ENCODE measurements at regions not wholly inside any gene's neighbourhood (a gene's known extent, or its start where the extent isn't known, plus 50 kb on each side); places are given as distances from the start of the nearest gene placed in this dataset.
A peak's percentile ranks its signal among the peaks of the same experiment; 100 is the strongest.

DNA sequence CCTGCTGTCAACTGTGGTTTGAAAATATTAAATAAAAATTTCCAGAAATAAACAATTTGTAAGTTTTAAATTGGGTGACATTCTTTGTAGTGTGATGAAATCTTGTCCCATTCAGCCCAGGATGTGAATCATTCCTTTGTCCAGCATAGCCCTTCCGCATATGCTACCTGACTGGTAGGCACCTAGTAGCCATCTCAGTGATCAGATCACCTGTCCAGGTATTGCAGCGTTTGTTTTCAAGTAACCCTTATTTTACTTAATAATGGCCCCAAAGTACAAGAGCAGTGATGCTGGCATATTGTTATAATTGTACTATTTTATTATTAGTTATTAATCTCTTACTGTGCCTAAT is 351.6 kb upstream of the B3GALT2 start:
- no peaks in the 10 kb centered on the region for H3K9me2 ChIP-seq (ENCODE audit: insufficient read depth, low read length)
- H3K36me3 ChIP-seq (ENCODE audit: insufficient read depth, low read length): no peaks in the 10 kb centered on the region
- intact Hi-C loops (cut with micrococcal nuclease; ENCODE audit: unreplicated experiment): loop anchor here (5.0 kb wide), 2 partner anchors 131 to 749 kb away; no protein-coding TSS in a partner anchor
- peak overlapping the region; percentile 92 for H2AFZ ChIP-seq (ENCODE audit: low read length)
- H3K4me3 ChIP-seq (ENCODE audit: low read depth, low read length, poor library complexity, severe bottlenecking): peak overlapping the region; percentile 53
- BruUV-seq (replicated peaks): no TSS peak
- H3K79me2 ChIP-seq (ENCODE audit: insufficient read depth, low read depth, low read length): no peaks in the 10 kb centered on the region
- peak overlapping the region; percentile 82 for H3K4me2 ChIP-seq (ENCODE audit: low read length)
- no peaks in the 10 kb centered on the region for H3K9me3 ChIP-seq (ENCODE audit: low read length)
- no peak for DNase-seq (ENCODE audit: low spot score)
- peaks cover 50% of the 10 kb centered on the region for H3K4me1 ChIP-seq (ENCODE audit: insufficient read depth, low read length, poor library complexity, severe bottlenecking)
- peak overlapping the region; percentile 78 for H3K27ac ChIP-seq (ENCODE audit: low read depth, low read length, poor library complexity, severe bottlenecking)
- H4K20me1 ChIP-seq (ENCODE audit: insufficient read depth, low read length): no peaks in the 10 kb centered on the region
- ChIA-PET CTCF (ENCODE audit: unreplicated experiment) (no interaction called here), POLR2A (no interaction called here)
- TF ChIP-seq, protein P1, sequence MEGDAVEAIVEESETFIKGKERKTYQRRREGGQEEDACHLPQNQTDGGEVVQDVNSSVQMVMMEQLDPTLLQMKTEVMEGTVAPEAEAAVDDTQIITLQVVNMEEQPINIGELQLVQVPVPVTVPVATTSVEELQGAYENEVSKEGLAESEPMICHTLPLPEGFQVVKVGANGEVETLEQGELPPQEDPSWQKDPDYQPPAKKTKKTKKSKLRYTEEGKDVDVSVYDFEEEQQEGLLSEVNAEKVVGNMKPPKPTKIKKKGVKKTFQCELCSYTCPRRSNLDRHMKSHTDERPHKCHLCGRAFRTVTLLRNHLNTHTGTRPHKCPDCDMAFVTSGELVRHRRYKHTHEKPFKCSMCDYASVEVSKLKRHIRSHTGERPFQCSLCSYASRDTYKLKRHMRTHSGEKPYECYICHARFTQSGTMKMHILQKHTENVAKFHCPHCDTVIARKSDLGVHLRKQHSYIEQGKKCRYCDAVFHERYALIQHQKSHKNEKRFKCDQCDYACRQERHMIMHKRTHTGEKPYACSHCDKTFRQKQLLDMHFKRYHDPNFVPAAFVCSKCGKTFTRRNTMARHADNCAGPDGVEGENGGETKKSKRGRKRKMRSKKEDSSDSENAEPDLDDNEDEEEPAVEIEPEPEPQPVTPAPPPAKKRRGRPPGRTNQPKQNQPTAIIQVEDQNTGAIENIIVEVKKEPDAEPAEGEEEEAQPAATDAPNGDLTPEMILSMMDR (conservative IDR thresholded peaks at IDR 0.05; ENCODE audit: low read length): no peak
- TF ChIP-seq EZH2phosphoT487 (IDR thresholded peaks at IDR 0.05; ENCODE audit: borderline replicate concordance, low read depth, low read length): no peak

- POLR2A ChIA-PET: interaction anchor here (0.6 to 1.5 kb wide), 2 partner anchors 12 to 357 kb away, joined by 3 to 4 read pairs; no protein-coding TSS in a partner anchor
- no peak for TF ChIP-seq EZH2phosphoT487 (IDR thresholded peaks at IDR 0.05; ENCODE audit: borderline replicate concordance, low read depth, low read length)
- peak overlapping the region; percentile 78 for H3K27ac ChIP-seq (ENCODE audit: low read depth, low read length, poor library complexity, severe bottlenecking)
Measured at GRCh38 chr1:193537266-193538002, 351.0 kb upstream of the B3GALT2 start.

DNA sequence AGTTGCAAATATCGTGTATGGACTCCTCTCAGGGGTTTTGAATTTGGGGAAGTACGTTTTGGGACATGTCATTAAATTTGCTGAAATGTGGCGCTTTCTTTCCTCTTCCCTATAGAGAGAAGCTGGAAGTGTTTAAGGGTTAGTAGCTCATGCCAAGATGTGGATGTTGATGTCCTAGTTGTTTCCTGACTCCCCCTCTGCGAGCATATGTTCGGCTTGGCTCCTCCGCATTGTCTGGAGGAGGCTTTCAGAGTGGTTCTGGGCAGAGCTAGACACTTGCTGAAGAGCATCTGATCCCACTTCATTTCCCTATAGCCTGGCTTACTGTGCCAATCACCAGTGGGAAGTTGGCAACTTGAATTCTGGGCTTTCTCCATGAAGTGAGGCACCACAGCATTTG is 347.4 kb upstream of the B3GALT2 start:
- ChIA-PET CTCF (ENCODE audit: unreplicated experiment) (no interaction called here), POLR2A (interaction anchor here (0.6 to 1.7 kb wide), 4 partner anchors 8 to 417 kb away, joined by 3 to 6 read pairs (median 3); no protein-coding TSS in a partner anchor)
- H3K9me2 ChIP-seq (ENCODE audit: insufficient read depth, low read length): no peaks in the 10 kb centered on the region
- no peak overlapping the region for H3K27ac ChIP-seq (ENCODE audit: low read depth, low read length, poor library complexity, severe bottlenecking)
- no peak overlapping the region; the same call in 1 of the 2 replicates for H2AFZ ChIP-seq (ENCODE audit: low read length)
- no peaks in the 10 kb centered on the region for H3K36me3 ChIP-seq (ENCODE audit: insufficient read depth, low read length)
- no peaks in the 10 kb centered on the region for H4K20me1 ChIP-seq (ENCODE audit: insufficient read depth, low read length)
- H3K9me3 ChIP-seq (ENCODE audit: low read length): no peaks in the 10 kb centered on the region
- H3K4me1 ChIP-seq (ENCODE audit: insufficient read depth, low read length, poor library complexity, severe bottlenecking): peaks cover 25% of the 10 kb centered on the region
- TF ChIP-seq EZH2phosphoT487 (IDR thresholded peaks at IDR 0.05; ENCODE audit: borderline replicate concordance, low read depth, low read length): no peak
- TF ChIP-seq, protein P1 (conservative IDR thresholded peaks at IDR 0.05; ENCODE audit: low read length): no peak
- DNase-seq (ENCODE audit: low spot score): no peak
- H3K4me2 ChIP-seq (ENCODE audit: low read length): no peak overlapping the region
- BruUV-seq (replicated peaks): no TSS peak
- intact Hi-C loops (cut with micrococcal nuclease; ENCODE audit: unreplicated experiment): no loop called here
- no peak overlapping the region for H3K4me3 ChIP-seq (ENCODE audit: low read depth, low read length, poor library complexity, severe bottlenecking)
- H3K79me2 ChIP-seq (ENCODE audit: insufficient read depth, low read depth, low read length): no peaks in the 10 kb centered on the region

More at GRCh38 chr1:193537266-193538002, 351.0 kb upstream of the B3GALT2 start:
- CTCF ChIA-PET (ENCODE audit: unreplicated experiment): no interaction called here
- BruUV-seq (replicated peaks): no TSS peak
- no peaks in the 10 kb centered on the region for H3K79me2 ChIP-seq (ENCODE audit: insufficient read depth, low read depth, low read length)
- no peaks in the 10 kb centered on the region for H3K9me3 ChIP-seq (ENCODE audit: low read length)
- peak overlapping the region; percentile 92 for H2AFZ ChIP-seq (ENCODE audit: low read length)
- no peaks in the 10 kb centered on the region for H3K36me3 ChIP-seq (ENCODE audit: insufficient read depth, low read length)
- no peaks in the 10 kb centered on the region for H4K20me1 ChIP-seq (ENCODE audit: insufficient read depth, low read length)
- peaks cover 50% of the 10 kb centered on the region for H3K4me1 ChIP-seq (ENCODE audit: insufficient read depth, low read length, poor library complexity, severe bottlenecking)
- H3K4me2 ChIP-seq (ENCODE audit: low read length): peak overlapping the region; percentile 82
- peak overlapping the region; percentile 53 for H3K4me3 ChIP-seq (ENCODE audit: low read depth, low read length, poor library complexity, severe bottlenecking)
- no peaks in the 10 kb centered on the region for H3K9me2 ChIP-seq (ENCODE audit: insufficient read depth, low read length)
- peak; percentile 90 for DNase-seq (ENCODE audit: low spot score)
- intact Hi-C loops (cut with micrococcal nuclease; ENCODE audit: unreplicated experiment): loop anchor here (1.0 to 5.0 kb wide), 4 partner anchors 59 to 750 kb away; no protein-coding TSS in a partner anchor
